GM19025 (cell line): ENCODE measurements at regions not wholly inside any gene's neighbourhood (a gene's known extent, or its start where the extent isn't known, plus 50 kb on each side); places are given as distances from the start of the nearest gene placed in this dataset.

ENCODE experiments used
- ATAC-seq: cut with Tn5 transposase; IDR thresholded peaks from one replicate; pipeline ENCODE4 v1.9.1; 2021; ENCODE audit warnings: mild to moderate bottlenecking, low read depth, moderate library complexity; ENCODE audit not compliant: unreplicated experiment

DNA sequence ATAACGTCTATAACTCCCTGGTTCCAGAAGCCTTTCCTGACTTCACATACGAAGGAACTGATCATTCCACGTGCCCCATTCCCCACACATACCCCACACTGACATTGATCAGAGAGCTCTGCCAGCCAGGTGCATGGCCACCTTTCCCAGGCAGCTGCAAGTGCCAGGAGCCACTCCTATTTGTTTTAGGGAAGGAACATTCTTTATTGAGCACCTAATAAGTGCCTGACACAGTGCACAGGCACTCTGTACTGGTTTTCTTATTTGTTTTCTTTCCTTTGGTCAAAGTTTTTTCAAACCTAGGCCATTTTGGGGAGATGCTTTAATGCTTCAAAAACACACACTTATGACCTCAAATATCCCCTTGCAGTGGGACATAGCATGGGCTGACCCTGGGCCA is 50.0 kb downstream of the PITPNM2 start:
- no peak for ATAC-seq

DNA sequence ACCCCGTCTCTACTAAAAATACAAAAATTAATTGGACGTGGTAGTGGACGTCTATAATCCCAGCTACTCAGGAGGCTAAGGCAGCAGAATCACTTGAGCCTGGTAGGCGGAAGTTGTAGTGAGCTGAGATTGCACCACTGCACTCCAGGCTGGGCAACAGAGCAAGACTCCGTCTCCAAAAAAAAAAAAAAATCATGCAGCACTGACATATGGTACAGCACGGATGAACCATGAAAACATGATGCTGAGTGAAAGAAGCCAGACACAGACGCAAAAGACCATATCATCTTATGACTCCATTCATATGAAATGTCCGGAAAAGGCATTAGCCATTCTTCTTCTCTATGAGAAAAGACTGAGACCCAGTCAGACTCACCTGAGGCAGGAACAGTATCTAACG is 50.4 kb downstream of the PITPNM2 start:
- no peak for ATAC-seq

DNA sequence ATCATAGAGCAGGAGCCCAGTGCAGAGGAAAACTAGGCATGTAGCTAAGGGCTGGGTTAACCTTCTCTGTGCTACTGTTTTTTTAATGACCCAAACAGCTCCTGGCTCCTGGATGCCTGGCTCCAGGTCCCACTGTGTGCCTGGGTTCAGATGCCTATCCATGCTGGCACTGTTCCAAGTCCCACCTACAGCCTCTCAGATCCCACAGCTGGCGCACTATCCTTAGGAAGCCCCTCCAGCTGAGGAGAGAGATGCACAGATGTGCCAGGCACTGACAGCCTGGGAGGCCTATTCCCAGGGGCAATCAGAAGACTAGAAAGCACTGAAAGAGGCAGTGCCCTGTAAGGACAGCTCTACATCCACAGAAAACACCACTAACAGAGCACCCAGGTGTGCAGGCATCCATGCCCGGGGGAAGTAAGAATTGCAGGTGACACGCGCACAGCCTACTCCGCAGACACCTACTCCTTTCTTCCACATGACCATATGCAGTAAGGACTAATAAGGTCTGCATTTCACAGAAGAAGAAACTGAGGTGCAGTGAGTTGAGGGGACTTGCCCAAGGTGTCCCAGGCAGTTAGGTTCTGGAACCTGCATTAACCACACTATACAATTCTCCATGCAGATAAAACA is 51.2 kb downstream of the PITPNM2 start:
- no peak for ATAC-seq

DNA sequence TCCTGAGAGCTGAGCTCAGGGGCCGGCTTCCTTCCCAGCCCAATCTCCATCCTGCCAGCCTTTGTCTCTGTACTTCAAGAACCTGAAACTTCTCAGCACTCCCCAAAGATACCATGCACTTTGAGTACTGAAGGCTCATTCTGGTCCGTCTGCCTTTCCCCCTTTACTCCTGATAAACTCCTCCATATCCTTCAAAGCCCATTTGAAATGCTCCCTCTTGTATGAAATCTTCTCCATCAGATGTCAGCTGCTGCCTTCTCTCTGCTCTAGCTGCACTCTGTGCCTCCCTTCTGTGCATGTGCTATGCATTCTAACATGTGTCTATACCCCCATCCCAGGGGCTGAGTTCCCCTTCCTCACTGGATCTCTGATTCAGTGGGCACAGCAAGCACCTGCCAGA is 52.1 kb downstream of the PITPNM2 start:
- no peak for ATAC-seq

DNA sequence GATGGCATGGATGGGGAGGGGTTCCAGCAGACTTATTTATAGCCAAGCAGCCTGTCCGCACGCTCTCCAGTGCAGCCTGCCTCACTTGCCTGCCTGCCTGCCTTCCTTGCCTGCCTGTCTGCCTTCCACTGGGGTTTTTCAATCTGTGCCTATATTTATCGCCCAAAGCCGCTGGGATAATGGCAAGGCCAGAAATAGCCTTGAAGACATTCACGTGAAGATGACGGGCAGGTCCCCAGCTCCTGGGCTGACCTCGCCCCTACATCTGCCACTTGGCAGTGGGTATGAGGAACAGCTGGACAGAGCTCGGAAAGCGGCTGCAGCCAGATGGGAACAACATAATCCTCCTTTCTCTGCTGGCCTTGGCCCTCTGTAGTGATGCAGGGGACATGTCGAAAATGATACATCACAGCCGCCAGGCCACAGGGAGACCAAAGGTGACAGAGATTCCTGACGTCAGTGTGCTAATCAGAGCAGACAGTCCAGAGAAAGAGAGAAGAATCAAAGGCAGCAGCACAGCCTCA is 53.3 kb downstream of the PITPNM2 start:
- ATAC-seq: no peak

DNA sequence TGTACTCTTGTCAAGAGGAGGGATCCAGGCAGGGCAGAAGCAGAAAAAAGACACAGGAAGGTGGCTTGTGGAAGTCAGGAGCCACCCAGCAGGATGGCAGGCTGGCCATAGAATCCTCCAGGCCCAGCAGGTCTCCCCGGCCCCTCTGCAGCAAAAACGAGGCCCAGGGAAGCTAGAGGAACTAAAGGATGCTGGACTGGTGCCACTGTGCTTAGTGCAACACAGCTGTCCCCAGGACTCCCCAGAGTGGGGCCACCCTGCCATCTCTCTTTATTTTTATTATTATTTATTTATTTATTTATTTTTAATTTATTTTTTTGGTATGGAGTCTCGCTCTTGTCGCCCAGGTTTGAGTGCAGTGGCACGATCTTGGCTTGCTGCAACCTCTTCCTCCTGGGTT is 54.1 kb downstream of the PITPNM2 start:
- no peak for ATAC-seq

DNA sequence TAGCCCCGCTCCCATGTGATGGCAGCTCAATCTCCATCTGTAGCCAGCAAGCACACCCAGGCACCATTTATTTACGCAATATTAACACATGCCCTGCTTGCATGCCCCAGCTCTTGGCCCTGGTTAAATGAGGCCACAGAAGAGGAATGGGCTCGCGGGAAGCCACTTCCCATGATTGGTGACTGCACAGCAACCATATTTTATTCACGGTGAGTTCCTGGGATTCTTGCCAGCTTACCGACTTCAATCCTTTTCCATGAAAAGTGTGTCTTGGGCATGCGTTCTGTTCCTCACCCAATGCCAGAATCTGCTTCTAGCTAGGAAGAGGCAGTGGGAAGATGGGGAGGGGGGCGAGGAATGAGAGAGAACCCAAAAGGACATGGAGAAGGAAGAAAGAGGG is 54.7 kb downstream of the PITPNM2 start:
- ATAC-seq: no peak

DNA sequence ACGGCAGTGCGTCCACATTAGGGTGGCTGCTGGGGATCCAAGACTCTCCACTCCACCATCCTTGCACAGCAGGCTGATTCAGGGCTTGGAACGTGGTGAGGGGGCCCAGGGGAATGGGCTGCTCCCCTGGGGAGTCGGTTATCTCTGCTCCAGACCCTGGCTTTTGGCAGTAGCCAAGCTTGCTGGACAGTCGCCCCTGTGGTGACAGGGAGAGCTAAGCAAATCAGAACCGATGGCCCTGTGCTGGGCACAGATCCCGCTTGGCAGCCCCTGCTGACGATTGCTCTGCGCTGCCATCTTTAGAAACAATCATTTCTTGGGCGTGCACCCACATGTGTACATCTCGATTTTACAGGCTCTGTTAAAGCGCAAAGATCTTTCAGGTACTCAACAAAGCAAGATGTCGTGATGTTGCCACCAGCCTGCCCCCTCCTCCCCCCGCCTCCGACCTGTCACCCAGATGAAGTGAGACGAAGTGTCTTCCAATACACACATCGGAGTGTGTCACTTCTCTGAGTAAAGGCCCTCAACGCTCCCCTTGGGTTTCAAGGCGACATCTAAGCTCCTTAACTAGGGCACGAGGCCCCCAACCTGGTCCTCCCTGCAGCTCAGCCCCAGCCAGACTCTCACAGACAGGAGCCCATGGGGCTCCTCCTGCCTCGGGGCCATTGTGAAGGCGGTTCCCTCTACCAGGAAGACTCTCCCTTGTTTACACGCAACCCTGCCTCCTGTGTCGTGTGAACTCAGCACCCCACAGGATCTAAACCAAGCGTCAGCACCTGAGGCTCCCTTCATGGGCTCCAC is 55.6 kb downstream of the PITPNM2 start:
- no peak for ATAC-seq

DNA sequence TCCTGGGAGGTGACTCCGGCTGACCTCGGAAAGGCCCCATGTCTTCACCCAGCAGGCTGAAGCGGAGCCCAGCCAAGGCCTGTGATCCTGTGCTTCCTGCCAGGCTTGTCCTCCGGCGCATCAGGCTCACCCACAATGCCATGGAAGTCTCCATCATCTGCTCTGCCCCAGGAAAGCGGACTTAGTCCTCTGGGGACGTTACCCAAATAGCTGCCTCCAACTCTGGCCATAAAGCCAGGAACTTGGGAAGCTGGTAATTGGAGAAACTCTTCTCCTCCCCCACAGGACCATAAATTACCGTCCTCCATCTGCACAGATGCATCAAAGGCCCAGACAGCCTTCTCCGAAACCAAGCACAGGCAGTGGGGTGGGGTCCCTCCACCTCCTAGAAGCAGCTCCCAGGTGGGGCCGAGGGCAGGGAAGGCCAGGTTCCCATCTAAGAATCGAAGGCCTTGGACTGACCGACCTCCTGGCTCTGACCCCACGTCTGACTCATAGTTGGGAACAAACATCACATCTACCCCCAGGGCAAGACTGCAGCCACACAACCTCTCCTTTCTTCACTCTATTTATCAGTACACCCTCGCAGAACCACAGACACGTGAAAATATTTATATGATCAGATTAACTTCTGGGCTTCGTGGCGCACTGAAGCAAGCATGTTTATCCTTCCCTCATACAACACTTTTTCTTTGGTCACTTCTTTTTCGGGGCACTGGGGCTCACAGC is 56.4 kb downstream of the PITPNM2 start:
- no peak for ATAC-seq

DNA sequence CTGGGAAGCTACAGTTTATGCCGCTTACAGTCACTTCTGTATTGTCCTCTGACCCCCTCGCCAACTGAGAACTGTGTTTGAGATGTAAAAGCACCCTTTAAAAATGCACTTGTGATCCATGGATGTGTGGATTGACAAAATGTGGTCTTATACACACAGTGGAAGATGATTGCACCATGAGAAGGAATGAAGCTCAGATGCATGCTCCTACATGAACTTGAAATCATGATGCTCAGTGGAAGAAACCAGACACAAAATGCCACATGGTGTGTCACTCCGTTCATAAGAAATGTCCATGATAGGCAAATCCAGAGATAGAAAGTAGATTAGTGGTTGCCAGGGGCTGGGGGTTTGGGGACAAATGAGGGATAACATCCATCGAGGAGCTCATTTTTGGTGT is 58.0 kb downstream of the PITPNM2 start:
- no peak for ATAC-seq

DNA sequence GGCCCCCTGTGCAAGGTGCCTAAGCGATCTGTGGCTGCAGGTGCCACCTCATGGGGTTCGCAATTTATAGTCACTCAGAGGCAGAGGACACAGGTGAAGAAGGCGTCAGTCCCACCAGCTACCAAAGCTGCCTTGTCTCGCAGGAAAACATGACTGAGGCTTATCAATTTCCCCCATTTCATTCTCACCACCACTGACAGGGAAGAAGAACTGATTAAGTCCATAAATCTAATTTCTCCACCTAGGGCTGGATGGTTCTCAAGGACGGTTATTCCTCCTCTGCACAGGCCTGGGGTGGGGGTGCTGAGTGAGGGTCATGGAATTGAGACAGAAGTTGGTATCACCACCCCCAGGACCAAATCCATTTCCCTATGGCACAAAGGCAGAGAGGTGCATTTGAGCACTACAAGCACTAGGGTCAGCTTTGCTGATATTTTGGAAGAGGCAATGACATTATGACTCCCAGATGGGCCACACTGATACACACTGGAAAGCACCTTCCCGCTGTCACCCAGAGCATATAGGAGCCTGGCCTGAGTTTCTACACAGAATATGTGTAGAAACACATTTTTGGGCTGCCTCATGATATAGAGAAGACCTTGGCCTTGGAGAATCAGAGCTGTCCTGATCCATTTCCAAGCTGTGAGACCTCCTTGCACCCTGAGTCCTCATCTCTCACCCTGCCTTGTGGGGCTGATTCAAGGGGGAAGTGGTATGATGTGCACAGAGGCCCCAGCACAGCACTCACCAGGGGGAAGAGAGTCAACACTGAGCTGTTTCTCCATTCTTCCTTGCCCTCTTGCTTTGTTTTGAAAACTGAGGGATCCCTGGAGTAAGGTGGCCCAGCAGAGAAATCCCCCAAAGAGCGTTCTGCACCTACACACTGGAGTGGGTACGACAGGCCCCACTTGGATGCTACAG is 59.4 kb downstream of the PITPNM2 start:
- ATAC-seq: no peak

DNA sequence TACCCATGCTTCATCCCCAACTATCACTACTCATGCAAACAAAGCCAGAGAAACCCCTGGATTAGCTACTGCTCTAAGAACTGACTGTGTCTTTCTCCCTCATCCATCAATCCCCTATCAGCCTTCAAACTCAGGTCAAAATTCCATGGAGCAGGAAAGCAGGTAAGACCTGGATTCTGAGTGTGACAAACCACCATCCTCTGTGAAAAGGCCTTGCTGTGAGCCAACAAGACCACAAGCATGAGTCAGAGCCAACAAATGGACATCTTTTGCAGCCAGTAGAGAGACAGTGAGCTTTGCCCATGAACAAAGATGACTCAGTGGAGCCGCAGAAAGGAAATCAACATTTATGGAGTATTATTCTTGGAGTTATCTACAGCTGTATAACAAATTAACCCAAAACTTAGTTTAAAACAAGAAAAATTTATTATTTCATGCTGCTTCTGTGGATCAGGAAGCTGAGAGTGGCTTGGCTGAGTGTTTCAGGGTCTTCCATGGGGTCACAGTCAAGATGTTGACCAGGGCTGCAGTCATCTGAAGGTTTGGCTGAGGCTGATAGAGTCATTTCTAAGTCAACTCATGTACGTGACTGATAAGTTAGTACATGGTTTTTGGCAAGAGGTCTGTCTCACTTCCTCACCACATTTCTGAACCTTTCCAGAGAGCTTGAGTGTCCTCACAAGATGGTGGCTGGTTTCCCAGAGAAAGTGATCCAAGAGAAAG is 61.1 kb downstream of the PITPNM2 start:
- no peak for ATAC-seq

DNA sequence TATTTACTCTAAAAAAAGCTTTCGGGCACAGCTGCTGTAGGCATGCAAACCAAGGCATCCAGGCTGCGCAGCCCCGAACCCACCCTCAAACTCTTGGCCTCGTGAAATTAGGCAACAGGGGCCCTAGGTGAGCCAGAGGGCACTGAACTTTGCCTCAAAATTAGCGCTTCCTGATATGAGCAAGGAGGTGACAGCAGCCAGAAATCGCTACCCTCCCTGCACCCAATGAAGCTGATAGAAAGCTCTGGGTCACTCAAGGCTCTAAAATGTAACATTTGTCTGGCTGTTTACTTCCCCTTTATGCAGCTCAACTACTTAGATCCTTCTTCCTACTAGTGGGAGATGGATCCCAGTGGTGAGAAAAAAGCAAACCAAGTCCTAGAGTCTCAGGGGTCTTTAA is 61.8 kb downstream of the PITPNM2 start:
- no peak for ATAC-seq

DNA sequence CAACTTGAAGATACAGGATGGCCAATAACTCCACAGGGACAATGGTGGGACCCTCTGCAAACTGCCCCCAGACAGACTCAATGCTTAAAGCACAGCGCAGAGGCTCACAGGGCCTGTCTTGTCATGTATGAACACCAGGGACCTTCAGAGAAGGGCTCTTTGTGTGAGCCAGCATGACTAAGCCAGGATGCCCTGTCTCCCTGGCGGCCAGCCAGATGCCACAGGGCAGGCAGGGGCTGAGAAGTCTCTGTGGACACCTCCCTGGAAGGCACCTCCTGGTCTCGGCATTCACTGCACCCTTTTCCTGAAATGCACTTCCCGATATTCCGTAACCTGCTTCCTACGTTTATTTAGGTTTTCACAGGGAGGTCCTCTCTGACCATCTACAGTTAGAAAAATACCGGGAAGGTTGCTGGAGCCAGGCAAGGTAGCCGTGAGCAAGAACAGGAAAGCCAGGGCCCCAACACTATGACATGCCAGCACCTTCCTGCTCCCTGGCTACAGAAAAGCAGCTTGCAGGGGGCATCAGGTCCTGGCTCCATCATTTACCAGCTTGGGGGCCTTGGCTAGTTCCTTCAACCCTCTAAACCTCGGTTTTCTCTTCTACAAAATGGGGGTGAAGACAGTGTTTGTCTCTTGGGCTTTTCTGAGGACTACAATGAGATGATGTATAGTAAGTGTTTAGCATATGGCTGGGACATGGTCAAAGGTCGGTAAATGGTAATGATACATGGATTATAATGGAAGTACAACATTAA is 65.0 kb downstream of the PITPNM2 start:
- no peak for ATAC-seq

DNA sequence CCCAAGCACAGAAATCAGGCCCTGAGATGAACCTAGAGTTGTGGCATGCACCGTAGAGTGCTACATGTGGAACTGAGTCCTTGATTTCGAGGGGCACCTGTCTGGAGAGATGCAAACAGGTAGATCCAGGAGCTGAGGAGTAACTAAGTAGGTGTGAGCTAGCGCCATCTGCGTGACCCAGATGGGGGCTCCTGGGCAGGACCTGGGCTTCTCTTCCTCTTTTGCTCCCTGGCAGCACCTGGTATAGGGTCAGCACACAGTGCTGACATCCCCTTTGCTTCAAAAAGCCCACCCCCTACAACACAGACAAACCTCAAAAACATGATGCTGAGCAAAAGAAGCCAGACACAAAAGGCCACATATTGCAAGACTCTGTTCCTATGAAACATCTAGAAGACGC is 65.8 kb downstream of the PITPNM2 start:
- ATAC-seq: no peak

DNA sequence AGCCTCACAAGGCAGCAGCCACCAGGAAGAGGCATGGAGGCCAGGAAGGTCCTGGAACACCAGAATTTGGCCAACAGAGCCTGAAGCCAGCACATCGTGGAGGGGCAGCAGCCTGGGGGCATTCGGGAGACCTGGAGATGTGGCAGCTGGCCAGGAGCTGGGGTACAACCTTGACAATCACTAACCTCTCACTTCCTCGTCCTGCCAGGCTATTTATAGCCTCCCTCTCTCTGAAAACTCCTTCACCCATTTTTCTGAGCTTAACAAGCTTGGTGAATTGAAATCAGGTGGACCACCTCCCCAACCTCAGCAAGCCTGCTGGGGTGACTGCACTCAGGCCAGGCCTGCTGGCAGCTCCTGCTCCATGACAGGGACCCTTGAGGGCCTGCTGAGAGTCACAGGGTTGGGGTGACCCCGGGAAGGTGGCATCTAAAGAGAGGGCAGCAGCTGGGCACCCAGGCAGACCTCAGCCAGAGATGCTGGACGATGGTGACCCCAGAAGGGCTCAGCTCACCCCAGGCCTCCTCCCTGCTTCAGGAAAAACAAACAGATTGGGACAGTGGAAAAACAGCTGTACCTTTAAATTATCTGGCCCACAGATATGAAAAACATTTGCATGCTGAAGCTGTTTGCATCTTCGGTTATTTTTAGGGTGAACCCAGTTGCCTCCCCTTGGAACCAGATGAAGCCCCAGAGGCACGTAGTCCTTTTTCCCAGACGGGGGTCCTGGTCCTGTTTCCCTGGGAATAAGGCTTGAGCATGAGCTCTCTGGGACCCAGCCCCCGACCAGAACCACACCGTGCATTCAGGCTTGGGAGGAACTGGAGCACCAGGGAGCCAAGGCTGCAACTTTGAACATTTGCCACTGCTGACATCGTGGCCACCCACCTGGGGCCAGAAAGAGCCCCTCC is 67.0 kb downstream of the PITPNM2 start:
- no peak for ATAC-seq

DNA sequence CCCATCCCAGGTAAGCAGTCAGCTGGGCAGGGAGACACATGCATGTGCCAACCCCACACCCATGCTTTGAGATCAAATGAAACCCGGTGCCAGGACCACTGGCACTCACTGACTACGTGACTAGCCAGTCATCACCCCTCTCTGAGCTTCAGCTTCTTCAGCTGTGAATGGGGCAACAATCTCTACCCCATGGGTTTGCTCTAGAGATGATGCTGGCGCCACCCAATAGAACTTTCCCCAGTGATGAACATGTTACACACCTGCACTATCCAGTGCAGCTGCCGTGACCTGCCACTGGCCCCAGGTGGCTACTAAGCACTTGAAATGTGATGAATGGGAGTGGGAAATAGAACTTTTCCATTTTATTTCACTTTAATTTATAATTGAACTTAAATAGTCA is 70.3 kb downstream of the PITPNM2 start:
- ATAC-seq: no peak

DNA sequence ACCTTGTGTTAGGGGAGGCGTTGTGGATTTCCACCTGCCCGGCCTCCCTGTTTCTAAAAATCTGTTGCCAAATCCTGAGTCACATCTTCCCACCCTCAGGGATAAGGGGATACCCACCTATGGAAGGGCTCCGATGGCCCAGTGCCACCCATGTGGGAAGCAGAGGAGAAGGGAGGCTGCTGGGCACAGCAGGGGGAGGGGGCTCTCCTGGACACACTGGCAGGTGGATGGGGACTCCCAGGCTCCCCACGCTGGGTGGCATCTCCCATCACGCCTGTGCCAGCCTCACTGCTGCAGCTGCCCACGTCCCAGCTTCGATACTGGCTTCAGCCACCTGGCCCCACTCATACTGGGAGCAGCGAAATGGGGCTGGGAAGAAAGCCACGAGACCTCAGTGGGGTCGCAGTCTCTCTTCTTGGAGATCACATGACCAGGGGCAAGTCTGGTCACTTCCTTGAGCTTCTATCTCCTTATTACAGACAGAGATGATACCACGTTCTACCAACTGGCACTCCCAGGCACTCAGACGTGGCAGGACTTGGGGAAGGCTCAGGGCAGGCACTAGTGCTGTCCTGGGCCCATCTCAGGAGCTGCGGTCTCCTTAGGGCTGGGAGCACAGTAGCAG is 72.2 kb downstream of the PITPNM2 start:
- ATAC-seq: no peak
